ENCODE measurements at regions not wholly inside any gene's neighbourhood (a gene's known extent, or its start where the extent isn't known, plus 50 kb on each side); places are given as distances from the start of the nearest gene placed in this dataset.
"Not testable (repeated sequence)": the region's sequence is repeated elsewhere in the genome, so short reads cannot be mapped to it uniquely, and the experiment has no call there.

DNA sequence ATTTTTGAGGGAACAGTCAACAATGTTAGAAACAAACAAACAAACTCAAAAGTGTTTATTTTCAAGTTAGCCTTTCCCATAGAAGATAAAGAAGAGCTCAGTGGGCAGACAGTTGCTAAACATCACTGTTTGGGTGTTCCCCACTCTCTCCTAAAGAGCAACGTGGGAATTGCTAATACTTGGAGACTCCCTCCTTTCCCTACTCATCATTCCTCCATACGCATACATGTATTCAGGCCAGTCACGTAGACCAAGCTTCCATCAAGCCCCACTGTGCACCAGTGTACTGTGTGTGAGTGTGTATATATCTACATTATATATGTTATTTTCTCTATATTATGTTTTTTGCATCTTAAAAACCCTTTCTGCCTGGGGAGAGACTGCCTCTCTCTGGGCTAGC is 115.0 kb upstream of the EGFLAM start:
- no peak for DNase-seq

DNA sequence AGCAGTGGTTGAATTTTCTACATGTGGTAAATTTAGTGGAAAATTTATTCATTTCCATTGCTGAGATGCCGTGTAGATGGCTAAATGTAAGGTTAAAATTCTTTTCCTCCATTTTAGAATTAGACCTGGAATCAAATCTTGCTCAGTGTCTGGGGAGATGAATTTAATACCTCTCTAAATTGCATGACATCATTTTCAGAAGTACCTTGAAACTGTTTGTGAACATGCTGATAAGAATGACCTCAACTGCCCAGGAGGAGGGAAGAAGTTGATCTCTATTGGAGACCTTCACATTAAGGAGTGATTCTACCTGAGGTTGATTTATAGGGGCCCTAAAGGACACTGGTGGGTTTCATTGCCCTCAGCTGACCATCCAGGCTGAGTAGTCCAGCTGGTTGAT is 116.7 kb upstream of the EGFLAM start:
- DNase-seq, result no peak

DNA sequence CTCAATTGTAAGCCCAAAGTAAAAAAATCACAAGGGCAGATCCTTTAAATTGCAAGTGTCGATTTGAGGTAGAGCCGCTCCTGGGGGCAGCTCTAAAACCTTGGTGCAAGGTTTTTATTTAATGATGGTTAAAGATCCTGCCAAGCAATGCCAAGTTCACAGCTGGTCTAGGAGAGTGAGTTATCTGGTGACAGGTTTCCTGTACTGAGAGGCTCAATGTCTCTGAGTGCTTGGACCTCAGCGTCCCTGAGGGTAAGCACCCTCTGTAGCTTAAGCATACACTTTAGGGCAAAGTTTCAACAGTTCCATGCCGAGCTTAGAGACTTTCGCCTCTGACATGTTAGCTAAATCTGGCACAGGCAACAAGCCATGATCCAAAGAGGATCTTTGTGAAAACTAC is 119.8 kb upstream of the EGFLAM start:
- DNase-seq, result no peak

DNA sequence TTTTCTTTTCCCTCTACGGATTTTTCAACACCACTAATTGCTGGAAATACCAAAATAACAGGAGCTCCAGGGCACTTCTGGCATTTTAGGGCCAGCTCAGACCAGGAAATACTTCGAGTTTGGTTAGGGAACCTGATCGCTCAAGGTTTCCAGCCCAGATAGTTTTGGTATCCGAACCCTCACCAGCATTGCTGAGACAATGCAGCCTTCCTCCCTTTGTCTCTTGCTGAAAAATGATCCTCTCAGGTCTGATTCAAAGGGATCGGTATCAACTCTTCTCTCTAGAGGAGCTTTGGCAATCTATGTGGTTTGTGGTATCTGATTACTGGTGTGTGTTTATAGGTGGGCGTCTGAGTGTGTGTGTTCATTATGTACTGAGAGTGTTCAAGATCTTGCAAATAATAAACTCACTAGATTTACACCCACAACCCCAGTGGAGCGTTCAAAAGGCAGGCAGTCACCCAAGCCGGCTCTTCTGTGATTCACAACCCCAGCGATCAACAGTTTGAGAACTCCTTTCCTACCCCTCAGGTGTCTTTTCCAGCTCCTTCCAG is 122.8 kb upstream of the EGFLAM start:
- DNase-seq, result no peak

DNA sequence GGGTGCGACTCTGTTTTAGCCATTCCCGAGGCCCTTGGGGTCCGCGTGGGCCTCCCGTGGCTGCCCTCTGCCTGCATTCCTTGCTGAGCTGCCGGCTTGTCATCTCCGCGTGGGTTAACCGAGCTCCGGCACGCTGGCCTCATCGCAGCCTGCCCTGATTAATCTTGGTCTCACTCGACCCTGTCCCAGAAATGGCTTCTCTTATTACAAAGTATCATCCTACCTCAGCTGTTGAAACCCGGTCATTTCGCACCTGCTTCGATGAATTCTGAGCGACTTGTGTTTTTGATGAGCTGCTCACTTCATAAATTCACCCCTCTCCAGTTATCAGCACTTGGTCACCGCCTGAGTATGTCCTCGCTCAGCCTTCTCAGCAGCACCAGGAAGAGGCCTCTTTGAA is 123.5 kb upstream of the EGFLAM start:
- DNase-seq, result no peak

DNA sequence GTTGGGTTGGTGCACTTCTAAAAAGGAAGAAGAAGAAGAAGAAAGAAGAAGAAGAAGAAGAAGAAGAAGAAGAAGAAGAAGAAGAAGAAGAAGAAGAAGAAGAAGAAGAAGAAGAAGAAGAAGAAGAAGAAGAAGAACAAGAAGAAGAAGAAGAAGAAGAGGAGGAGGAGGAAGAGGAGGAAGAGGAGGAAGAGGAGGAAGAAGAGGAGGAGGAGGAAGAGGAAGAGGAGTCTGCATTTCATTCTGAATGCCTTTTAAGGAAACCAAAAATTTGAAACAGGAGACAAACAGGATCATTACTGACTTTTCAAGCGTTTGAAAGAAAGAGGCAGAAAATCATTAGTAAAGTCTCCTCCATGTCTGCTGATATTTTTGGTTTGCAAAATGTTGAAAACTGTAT is 124.1 kb upstream of the EGFLAM start:
- not testable (repeated sequence) for DNase-seq

DNA sequence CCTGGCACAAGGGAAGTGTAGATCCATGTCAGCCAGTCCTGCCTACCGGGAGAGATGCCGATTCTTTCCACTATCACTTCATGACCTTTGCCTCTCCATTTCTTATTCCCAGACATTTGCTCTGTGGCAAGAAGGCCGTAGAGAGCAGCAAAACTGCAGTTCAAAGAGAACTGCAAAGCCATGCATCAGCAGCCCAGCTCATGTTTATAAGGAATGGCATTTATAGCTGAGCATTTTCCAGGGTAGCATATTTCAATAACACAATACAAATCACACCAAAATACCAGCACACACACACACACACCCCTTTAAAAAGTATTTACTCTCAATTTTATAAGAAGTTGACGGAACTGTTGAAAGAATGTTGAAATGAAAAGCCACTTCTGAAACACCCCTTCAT is 126.7 kb upstream of the EGFLAM start:
- no peak for DNase-seq

DNA sequence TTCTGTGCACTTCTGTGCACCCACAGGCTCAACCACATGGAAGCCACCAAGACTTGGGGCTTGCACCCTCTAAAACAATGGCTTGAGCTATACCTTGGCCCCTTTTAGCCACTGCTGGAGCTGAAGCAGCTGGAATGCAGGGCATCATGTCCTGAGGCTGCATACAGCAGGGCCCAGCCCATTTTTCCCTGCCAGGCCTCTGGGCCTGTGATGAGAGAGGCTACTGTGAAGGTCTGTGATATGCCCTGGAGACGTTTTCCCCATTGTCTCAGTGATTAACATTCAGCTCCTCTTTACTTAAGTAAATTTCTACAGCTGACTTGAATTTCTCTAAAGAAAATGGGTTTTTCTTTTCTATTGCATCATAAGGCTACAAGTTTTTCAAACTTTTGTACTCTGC is 134.0 kb upstream of the EGFLAM start:
- DNase-seq, result no peak

DNA sequence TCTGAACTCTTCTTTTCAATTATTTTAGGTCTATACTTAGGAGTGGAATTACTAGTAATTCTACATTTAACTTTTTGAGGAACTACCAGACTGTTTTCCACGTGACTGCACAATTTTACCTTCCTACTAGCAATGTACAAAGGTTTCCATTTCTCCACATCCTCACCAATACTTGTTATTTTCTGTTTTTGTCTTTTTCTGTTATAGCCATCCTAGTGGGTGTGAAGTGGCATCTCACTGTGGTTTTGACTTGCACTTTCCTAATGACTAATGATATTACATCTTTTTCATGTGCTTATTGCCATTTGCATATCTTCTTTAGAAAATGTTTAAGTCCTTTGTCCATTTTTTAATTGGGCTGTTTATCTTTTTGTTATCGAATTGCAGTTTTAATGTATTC is 136.9 kb upstream of the EGFLAM start:
- no peak for DNase-seq

DNA sequence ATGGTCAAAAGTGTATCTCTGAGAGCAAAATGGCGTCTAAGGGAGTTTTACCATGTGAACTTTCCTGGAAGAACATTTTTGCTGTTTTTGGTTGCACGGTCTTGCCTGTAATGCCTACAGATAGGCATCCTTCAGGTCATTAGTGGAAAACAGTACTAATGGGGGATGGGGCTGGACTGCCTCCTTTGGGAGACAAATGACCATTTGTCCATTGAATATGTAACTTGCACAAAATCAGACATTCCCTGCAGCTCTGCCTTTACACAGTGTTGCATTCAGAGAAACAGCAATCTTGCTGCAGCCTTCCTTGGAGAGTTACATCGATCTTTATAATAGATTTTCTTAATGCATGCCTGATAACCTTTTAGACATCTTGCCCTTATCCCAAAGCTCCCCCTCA is 138.5 kb upstream of the EGFLAM start:
- no peak for DNase-seq

DNA sequence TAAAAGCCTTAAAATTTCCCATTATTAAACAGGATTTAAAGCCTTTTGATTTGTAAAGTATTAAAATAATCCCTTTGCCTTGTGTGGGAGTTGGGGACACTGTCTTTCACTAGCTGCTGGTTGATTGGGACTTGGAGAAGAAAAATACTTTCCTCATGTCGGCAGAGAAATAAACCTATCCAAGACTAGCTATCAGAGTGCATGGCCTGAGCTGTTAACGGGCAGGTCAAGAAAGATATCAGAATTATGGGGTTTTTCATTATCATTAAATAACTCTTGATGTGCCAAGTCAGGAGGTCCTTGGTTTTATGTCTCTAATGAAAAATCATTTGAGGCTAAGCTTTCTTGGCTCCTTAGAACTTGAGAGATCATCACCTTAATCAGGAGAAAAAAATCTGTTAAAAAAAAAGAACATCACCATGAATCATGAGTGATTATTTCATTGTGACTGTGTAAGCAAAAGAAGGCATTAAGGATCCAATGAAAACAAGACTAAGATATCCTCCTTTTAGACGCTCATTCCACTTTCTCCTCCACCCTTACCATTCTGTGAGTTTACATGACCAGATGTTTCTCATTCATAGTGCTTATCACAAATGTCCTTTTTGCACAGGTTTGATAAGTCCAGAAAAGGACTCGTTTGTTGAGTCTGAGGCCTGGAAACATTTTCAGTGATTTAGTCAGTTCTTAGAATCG is 140.4 kb upstream of the EGFLAM start:
- no peak for DNase-seq

DNA sequence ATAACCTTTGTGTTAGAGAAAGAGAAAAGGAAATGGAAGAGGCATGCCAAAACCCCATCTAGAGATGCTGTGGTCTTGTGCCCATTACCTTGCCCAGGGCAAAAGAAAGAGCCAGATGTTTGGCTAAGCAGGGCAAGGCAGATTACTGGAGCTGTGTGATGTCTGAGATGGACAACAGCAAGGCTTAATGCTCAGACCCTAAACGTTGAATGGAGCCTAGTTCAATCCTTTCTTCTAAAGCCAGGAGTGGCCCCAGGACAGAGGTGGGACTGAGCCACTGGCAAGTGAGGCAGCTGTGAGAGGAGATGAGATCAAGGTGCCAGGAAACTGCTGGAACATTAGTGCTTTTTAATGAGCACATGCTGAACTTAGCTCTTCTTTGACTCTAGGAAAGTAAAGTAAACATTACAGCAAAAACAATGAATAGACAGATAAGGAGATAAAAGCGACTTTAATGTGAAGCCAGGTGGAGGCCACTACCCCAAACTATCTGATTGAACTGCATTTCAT is 143.0 kb upstream of the EGFLAM start:
- no peak for DNase-seq

DNA sequence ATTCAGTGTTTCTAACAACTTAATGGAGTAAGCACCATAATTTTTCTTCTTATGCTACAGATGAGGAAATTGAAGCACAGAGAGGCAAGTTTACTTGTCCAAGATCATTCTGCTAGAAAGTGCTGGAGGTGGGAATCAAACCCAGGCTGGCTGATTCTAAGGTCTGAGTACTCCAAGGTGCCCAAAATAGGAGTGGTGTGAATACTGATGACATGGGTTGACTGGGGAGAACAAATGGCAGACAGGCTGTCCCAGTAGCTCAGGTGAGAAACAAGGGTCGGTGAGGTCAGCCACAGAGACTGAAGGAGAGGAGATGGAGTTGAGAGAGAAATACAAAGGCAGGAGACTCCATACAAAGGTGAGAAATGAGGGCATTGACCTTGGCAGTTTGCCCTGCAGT is 144.5 kb upstream of the EGFLAM start:
- DNase-seq, result no peak

DNA sequence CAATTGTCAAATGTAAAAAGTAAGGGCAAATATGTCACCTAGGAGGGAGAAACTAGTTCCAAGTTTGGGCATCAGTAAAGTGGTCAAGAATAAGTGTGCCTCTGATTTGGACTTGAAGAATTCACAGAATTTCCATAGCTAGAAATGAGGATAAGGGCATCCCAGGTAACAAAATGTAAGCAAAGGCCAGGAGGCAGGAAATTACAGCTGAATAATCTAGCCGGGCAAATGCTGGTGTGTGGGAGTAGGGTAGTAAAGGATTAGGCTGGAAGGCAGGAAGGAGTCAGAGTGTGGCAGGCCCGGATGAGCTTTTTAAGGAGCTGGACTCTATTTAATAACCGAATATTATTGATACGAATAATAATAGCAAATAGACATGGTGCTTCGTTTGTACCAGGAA is 144.9 kb upstream of the EGFLAM start:
- DNase-seq, result no peak

DNA sequence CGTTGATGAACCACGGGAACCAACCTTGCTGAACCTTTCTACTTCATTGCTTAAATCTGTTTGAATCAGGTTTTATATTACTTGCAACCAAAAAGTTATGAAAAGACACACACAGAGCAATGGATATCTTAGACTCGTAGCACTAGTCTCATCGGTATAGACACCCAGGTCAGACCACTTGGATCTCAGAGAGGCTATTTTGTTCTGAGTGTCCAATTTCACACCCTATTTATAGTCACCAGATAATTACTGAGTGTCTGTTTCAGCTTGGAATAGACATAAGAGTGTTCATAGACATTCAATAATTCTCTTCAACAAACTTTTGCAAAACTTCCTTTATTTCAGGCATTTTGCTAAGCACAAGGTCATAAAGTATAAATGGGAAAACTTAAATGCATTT is 145.4 kb upstream of the EGFLAM start:
- no peak for DNase-seq

DNA sequence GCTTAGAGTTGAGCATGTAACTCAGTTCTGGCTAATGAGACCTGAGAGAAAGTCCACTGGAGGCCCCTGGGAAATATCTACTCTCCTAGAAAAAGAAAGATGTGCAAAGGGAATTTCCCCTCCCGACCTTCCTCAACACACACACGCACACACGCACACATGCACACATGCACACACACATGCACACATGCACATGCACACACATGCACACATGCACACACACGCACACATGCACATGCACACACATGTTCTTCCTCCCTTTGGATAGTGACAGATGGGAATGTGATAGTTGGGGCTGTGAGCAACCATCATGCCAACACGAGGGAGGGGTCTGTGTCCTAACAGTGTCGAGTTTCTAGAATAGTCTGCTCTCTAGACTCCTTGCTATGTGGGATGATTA is 148.2 kb upstream of the EGFLAM start:
- no peak for DNase-seq

DNA sequence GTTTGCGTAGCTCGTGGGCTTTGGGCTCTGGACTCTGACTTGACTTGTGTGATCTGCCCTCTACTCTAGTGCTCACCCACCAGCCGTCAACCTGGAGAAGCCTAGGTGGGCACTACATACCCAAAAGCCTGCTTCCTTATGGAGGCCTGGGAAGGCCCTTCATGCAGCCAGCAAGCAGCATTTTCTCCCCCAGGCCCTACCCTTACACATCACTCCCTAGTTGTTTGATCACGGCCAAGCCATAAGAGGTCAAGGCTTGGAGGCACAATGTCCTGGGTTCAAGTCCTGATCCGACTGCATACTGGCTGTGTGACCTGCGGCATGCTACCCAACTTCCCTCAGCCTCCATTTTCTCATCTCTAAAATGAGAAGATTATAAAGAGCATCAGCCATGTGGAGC is 151.3 kb upstream of the EGFLAM start:
- DNase-seq, result no peak

DNA sequence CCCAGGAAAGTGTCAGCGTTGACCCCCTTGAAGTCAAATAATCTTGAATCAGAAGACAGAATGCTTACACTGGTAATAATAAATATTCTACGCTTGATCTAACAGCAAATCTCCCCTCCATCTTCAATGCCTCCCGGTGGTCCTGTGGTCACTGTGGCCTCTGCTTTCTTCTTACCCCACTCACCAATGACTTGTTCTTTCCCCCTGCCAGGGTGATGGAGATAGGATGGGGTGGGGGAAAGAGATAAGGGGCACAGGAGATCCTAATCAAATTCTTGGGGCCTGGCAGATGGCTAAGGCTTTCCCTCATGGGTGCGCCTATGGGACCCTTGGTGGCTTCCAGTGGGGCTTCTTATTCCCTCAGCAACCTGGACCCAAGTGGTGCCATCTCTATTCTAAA is 152.6 kb upstream of the EGFLAM start:
- DNase-seq, result no peak

DNA sequence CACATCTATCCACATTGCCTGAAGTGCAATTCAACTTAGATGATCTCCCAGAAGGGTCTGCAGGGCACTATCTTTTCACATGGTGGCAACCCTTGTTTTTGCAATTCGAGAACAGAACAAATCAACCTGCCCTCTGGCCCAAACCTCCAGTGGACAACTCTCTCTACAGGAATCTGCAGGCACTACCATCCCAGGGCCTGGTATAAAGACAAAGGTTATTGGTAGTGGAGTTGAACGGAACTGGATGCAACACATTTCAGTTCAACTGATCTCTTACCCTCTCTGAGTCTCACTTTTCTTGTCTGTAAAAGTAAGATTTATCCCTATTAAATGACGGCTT is 153.2 kb upstream of the EGFLAM start:
- DNase-seq, result no peak

DNA sequence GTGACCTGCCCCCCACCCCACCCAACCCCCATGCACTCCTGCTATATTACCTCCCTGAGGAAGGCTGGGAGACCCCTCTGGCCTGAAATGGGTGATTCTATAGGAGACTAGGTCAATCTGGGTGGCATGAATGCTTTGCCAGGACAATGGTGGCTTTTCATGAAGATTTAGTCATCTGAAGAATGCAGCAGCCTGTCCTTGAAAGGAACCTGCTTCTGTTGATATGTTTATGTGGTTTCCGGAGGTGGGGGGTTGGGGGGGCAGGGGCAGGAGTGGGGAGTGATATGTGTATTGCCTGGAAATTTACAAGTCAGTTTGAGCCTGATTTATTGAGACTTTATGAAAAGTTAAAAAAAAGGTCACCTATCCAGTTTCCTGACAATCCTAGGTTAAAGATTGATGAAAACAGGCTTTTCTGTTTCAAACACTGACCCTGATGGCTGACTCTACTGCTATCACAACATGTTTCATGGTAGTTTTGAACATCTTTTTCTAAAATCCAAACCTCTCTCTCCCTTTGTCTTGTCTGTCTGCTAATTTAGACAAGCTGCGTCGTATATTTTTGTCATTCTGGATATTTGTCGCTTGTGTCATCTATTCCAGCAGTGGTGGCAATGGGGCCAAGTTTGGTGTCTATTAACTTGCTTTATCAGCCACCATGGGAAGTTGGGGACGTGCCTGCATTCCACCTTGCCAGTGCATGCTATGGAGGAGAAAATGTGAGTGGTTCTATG is 153.7 kb upstream of the EGFLAM start:
- no peak for DNase-seq

DNA sequence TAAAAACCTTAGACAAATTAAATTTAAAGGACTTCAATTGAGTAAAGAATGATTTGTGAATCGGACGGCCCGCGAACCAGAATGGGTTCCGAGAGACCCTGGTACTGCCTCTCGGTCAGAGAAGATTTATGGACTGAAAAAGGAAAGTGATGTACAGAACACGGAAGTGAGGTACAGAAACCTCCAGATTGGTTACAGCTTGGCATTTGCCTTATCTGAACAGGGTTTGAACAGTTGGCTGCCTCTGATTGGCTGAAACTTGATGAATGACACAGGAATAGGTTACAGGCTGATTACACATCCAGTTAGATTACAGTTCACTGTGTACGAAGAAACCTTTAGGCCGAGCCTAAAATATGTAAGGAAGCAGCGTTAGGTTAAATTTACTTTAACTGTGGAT is 156.5 kb upstream of the EGFLAM start:
- DNase-seq, result no peak

DNA sequence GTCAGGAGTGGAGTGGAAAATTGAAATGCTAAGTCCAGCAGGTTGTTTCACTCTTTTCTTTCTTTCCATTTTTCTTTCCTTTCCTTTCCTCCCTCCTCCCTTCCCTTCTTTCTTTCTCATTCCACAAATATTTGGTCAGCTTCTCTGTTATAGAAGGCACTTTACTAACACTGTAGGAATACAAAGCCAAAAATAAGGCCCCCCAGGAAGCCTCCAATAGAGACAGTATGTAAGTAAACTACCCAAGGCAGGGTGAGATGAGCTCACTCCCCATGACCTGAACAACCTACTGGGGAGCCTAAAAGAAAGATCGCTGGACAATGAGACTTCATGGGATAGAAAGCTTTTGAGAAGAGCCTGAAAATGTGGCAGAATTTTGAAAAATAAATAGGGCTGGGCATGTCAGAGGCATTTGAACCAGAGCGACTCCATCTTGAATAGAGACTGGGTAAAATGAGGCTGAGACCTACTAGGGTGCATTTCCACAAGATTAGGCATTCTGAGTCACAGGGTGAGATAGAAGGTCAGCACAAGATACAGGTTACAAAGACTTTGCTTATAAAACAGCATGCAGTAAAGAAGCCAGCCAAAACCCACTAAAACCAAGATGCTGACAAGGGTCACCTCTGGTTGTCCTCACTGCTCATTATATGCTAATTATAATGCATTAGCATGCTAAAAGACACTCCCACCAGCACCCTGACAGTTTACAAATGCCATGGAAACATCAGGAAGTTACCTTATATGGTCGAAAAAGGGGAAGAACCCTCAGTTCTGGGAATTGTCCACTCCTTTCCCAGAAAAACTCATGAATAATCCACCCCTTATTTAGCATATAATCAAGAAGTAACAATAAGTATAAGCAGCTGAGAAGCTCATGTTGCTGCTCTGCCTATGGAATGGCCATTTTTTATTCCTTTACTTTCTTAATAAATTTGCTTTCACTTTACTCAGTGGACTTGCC is 158.9 kb upstream of the EGFLAM start:
- no peak for DNase-seq

DNA sequence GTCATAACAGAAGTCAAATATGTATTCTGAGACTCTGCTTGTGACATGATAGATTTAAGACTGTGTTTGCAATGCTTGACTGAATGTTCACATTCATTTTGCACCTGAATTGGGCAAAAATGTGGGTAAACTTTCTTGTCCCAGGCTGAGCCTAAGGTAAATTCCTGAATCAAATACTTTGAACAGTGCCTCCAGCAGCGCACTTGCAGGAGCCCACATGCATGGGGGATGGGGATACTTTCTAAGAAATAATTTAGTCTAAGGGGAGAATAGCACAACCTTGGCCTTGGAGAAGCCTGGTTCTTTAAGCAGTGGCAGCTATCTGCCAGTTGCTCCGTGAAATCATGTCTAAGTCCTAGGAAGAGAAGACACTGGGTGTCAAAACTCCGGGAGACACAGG is 163.5 kb upstream of the EGFLAM start:
- DNase-seq, result no peak
